ENCODE measurements at regions not wholly inside any gene's neighbourhood (a gene's known extent, or its start where the extent isn't known, plus 50 kb on each side); places are given as distances from the start of the nearest gene placed in this dataset.

DNA sequence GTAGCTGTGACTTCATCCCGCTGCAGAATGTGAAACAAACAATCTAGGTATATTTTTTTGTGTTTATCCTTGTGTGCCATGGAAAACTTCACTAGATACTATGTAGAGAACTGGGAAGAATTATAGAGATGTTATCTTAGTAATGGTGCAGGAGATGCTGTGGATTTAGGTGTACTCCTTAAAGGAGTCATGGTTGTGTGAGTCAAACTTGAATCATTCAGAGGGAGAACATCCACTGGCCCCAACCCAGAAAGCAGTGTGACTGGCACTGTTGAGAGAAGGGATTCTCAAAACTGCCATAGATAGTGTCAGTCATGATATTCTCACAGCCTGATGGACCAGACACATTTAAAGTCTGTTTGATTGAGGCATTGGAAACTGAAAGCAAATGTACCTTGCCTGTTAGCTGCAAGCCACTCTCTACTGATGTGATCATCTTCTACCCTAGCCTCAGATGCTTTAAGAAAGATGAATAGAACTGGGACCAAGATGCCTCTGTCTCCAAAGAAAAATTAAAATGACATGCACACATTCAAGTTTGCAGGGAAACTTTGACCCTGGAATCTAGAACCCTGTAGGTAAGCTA, 754.6 kb downstream of the MRPL39 start:
- no peak for DNase-seq

GRCh38 chr21:24850121-24850520, 757.2 kb downstream of the MRPL39 start:
- DNase-seq = no peak

DNA sequence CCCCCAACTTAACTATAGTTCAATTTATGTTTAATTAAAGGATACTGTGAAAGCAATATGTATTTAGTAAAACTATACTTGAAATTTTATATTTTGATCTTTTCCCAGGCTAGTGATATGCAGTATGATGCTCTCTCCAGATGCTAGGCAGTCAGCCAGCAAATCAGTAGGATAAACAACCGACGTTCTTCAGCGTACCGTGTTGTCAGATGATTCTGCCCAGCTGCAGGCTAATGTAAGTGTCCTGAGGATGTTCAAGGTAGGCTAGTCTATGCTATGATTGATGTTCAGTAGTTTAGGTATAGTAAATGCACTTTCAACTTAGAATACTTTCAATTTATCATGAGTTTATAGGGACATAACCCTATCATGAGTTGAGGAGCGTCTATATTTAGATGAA, 762.6 kb downstream of the MRPL39 start:
- no peak for DNase-seq

GRCh38 chr21:24840287-24840686, 767.0 kb downstream of the MRPL39 start:
- no peak for DNase-seq

DNA sequence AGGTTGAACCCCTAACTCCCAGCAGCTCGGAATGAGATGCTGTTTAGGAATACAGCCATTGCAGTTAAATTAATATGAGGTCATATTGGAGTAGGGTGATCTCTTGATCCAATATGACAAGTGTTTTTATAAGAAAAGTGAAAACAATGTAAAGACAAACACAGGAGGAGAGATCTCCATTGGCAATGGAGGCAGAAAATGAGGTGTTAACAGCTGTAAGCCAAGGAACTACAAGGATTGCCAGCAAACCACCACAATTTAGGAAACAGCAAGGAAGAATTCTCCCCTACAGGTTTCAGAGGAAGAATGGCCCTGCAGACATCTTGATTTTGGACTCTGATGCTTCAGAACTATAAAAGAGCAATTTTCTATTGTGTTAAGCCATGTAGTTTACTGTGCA, 774.3 kb downstream of the MRPL39 start:
- no peak for DNase-seq

- no peak for DNase-seq
Observed at GRCh38 chr21:24829397-24829796, 777.9 kb downstream of the MRPL39 start.

DNA sequence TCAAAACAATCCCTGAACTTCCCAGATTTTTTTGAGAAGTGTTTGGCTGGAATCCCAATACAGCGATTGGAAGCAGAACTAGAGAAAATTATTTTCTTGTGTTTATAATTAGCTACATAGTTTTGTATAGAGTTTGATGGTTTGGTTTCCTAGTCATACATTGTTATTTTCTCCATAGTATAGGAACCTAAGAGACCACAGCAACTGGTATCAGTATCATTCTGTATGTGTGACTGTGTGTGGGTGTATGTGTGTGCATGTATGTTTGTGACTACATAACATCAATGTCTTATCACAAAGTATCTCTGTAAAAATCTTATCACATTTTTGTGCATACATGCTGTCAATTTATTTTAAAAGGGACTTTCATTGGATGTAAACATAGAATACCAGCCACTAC, 780.5 kb downstream of the MRPL39 start:
- no peak for DNase-seq

DNA sequence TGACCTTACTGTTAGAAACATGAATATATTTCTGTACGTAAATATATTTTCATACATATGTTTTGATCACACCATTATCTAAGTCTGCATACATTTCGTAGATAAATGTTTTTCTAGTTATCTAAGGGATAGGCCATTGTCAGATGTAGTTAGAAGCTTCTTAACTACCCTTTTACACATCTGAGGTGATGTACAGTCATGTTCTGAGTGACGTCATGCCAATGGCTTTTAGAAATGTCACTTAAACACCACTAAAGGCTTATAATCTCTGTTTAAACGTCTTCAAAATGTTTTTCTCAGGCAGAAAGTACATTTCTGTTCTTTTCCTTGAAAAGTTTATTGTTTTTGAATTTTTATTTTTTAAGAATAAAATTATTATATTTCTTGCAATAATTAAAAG, 781.9 kb downstream of the MRPL39 start:
- DNase-seq = no peak

DNA sequence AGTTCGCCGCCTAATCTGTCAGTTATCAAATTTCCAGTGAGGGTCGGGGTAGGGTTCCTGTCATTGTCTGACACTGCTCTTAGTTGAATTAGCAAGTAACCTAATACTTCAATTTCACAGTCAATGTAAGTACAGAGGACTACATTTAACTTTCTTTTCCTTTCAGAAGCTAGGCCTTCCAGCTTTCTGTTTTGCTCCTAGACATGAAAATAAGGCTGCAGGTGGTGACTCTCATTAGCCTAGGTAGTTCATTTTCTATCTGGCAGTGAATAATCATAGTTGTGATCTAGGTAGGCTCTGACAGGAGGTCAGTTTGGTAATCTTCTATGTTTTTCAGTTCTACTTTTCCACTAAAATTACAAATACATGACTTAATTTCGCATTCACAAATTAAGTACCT, 783.1 kb downstream of the MRPL39 start:
- DNase-seq = no peak

DNA sequence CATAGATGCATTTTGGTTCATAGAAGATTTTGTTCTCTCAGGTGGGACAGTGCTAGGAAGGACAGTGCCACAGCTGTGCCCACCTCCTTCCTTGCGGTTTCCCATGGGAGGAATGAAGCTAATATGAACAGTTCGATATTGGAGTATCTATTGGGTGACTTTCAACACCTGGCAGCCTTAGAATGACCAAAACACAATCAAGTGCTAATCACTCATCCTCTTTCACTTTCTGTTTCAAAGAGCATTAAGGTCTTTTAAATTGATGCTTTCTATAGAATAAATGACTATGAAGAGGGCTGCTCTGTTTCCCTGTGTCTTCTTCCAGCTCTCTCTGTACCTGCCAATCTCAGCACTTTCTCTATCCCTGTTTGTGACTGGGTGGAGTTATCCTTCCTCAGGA, 784.0 kb downstream of the MRPL39 start:
- DNase-seq = no peak

GRCh38 chr21:24785033-24785432, 822.2 kb downstream of the MRPL39 start:
- no peak for DNase-seq

GRCh38 chr21:24781146-24781545, 826.1 kb downstream of the MRPL39 start:
- no peak for DNase-seq

- DNase-seq = no peak
Observed at GRCh38 chr21:24759348-24760075, 847.8 kb downstream of the MRPL39 start.

DNA sequence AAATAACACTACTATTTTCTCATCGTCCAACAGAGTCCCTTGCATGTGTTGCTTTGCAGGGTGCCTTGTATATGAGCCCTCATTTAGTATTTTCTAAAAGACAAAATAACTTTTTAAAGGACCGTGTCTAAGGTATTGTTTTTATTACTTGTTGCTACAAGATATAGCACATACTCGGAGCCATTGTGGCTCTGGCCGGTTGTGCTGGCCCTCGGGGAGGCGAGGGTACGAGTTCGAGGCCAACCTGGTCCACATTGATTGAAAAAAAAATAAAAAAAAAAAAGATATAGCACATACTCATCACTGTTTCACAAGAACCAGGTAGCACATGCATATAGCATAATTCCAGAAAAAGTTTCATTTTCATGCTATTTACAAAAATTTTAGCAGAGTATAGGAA, 869.2 kb downstream of the MRPL39 start:
- no peak for DNase-seq

DNA sequence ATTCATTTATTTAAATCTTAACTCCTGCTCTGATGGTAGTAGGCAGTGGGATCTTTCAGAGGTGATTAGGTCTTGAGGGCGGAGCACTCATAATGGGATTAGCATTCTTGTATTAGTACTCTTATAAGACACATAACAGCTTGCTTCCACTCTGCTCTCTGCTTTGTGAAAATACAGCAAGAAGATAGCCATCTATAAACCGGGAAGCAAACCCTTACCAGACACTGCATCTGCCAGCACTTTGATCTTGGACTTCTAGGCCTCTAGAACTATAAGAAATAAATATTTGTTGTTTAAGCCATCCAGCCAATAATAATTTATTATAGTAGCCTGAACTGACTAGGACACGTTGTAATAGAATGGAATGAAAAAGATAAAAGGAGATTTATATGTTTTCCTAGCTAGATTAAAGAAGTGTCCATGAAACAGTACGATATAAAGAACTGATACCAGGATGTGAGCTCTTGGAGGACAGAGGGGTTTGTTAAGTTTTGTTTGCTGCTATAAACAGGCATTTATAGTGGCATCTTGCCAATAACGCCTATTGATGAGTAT, 869.9 kb downstream of the MRPL39 start:
- no peak for DNase-seq

DNA sequence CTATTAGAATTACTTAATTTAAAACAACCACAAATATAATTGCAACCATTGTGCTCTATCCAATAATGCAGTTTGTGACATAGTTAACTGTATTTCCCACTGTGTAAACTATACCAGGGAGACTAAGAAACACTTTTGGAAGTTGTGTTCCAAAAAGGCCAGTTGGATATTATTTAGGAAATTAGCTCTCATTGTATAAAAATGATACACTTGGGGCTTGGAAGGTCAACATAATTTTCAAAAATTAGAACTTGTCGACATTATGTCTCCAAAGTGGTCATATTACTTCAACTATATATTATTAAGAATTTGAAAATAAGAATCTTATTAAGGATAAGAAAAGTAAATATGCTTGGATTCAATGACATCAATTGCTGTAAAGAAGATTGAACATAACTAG, 876.6 kb downstream of the MRPL39 start:
- no peak for DNase-seq

GRCh38 chr21:24729568-24729967, 877.7 kb downstream of the MRPL39 start:
- DNase-seq = no peak

GRCh38 chr21:24727803-24728440, 879.4 kb downstream of the MRPL39 start:
- DNase-seq = no peak

DNA sequence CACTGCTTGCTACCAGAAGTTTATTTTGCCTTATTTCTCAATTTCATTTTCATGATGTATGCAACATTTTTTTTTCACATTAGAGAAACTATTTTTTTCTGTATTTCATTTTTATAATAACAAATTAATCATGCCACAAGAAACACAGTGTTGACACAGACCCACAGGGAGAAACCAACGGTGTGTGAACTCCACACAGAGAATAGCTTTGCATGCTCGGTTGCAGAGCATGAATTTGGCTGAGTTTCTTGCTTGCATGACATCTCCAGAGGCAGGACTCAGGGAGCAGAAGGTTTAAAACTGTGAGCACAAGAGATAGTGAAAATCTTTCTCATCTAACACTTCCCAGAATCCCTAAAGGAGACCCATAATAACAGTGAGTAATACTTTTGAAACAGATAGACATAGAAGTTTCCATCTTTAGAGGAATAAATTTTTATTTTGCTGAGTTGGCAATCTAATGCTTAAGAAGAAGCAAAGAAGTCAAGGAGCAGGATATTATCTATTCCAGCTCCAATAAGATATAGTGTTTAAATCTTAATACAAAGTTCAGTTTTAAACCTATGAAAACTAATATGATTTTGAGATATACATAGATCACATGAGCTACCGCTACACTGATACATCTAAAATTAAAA, 890.9 kb downstream of the MRPL39 start:
- DNase-seq = no peak

DNA sequence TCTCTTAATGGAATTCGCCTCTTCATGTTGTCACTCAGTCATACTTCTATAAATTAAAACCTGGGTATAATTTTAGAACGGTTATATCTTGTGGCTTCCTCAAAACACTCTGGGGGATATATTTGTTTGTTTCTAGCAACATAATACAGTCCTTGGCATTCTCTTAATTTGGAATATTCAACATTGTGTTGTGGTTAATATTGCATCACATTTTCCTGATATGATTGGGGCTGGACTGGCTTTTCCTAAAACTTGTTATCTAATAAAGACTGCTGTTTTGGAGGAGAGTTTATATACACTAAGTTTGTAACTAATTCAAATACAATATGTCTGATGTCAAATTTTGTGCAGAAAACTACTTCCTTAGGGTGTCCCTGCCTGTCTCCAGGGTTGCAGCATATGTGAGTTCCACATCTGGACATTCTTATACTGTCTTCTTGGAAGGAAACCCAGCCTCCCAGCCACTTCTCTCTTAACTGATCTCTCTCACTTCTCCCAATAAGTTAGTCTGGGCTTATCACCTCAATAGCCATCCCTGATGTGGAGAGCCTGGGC, 892.6 kb downstream of the MRPL39 start:
- no peak for DNase-seq

GRCh38 chr21:24705201-24705600, 902.1 kb downstream of the MRPL39 start:
- no peak for DNase-seq

GRCh38 chr21:24693779-24694178, 913.5 kb downstream of the MRPL39 start:
- DNase-seq = no peak

DNA sequence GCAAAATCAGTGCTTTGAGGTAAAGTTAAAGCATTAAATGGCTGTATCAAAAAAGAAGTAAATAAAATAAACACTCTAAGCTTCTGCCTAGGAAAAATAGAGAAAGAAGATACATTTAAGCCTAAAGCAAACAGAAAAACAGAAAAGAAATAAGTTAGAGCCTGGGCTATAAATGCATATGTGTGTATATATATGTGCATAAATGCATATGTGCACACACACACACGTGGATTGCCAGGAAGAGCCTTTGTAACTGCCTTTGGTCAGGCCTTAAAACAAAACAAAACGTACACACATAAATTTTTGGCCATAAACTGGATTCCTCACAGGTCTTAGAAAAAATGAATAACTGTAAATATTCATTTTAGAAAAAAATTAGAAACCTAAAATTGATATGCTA, 925.8 kb downstream of the MRPL39 start:
- DNase-seq = no peak

Data from CD4-positive, alpha-beta T cell treated with Interleukin-12 subunit alpha and Interleukin-12 subunit beta, for 1 hour (primary cell).